HK-2 (cell line): ENCODE measurements at regions not wholly inside any gene's neighbourhood (a gene's known extent, or its start where the extent isn't known, plus 50 kb on each side); places are given as distances from the start of the nearest gene placed in this dataset.

Source experiments
- DNase-seq: peaks from one replicate; pipeline ENCODE4 v3.0.0-alpha.2; 2018; ENCODE audit not compliant: unreplicated experiment

DNA sequence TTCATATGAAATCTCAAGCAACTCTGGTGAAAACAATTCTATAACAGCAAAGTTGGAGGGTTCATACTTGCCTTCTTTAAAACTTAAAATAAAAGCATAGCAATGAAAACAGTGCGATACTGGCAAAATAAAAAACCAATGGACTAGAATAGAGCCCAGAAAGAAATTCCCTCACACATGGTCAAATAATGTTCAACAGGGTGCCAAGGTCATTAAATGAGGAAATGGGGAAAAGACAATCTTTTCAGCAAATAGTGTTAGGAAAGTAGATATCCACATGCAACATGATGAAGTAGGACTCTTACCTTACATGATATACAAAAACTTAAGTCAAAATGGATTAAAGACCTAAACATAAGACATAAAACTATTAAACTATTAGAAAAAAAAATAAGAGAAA is 970.2 kb upstream of the AGA start:
- DNase-seq = no peak

DNA sequence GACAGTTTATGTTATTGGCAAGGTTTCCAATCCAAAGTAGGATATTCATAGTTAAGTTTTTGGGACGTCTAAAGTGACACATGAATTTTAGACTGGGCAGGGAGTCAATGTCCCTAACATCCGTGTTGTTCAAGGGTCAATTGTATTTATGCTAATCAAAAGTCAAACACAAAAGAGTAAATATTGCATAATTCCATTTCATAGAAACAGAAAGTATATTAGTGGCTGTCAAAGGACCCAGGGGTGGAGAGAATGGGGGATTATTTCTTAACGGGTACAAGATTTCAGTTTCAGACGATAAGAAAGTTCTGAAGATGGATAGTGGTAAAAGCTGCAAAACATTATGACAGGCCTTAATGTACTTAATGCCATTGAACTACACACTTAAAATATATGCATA is 971.8 kb upstream of the AGA start:
- no peak for DNase-seq

DNA sequence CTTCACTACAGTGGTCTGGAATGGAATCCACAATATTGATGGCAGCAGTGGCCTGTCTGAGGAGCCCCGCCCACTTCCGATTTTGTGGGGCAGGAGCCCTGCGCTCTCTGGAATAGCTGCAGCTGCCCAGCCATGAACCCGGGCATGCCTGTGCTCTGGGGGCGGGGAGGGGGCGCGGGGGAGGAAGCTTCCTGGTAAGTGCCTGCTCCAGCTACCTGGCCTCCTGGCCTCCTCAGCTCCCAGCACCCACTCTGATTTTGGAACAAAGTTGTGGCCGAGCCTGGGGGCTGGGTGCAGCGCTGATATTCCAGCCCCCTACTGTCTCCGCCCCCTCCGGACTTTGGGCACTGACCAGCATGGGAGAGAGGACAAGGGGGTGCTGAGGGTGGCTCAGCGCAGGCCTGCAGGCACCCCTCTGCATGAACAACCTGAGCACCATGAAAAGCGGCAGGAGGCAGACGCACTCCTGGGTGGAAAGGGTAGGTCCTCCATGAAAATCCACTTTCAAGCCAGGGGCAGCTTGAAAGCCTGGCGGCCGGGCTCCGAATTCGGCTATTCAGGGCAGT is 972.7 kb upstream of the AGA start:
- DNase-seq = no peak

DNA sequence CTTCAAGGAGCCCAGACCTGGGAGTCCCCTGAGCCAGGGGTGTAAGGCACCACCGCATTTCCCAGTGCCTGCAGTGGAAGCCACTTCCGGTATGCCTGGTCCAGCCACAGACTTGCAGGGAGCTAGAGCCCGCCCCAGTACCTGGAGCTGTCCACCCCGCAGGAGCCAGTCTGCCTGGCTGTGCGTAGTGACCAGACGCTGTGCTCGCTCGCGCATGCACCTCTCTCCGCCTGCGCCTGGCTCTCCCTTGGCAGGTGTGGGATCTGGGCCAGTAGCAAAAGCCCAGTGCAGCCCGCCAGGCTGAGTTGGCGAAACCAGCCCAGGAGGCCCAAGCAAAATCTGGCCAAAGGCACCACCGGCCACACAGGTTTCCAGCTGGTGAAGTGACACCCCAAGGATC is 973.7 kb upstream of the AGA start:
- DNase-seq = no peak

DNA sequence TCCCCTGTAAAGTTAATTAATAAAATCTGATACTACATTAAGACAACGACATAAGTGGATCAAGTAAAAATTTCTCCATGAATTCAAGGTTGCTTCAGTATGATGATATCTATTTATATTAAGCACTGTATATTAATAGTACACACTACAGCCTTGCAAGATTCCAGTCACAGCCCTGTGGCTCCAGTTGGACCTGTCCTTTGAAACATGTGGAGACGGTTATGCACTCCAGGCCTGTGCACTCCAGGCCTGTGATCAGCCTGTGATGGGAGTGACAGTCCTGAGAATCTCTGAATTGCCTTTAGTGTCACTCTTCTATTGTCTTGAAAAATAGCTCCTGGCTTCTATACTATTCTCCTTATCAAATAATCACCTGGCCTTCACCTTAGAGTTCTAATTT is 981.1 kb upstream of the AGA start:
- DNase-seq = no peak

DNA sequence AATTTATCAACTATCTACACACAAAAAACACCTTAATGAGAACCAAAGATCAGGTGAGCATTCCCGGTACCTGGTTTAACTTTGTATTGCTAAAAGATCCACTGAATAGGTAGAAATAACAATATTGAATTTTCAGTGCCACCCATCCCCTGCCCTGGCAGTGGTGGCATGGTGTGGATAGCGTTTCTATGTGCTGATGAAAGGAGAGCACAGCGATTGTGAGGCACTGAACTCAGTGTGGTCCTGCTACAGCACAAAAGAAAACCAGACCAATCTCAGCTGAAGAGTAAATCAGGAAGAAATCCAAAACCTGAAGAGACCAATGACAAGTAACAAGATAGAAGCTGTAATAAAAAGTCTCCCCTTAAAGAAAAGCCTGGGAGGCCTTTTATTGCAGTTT is 984.6 kb upstream of the AGA start:
- DNase-seq = no peak

DNA sequence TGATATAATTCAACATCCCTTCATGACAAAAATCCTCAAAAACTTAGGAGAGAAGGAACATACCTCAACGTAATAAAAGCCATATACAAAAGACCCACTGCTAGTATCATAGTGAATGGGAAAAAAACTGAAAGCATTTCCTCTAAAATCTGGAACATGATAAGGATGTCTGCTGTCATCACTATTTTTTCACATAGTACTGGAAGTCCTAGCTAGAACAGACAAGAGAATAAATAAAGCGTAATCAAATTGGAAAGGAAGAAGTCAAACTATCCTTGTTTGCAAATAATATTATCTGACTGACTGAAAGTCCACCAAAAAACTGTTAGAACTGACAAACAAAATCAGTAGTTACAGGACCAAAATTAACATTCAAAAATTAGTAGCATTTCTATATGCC is 985.4 kb upstream of the AGA start:
- no peak for DNase-seq

DNA sequence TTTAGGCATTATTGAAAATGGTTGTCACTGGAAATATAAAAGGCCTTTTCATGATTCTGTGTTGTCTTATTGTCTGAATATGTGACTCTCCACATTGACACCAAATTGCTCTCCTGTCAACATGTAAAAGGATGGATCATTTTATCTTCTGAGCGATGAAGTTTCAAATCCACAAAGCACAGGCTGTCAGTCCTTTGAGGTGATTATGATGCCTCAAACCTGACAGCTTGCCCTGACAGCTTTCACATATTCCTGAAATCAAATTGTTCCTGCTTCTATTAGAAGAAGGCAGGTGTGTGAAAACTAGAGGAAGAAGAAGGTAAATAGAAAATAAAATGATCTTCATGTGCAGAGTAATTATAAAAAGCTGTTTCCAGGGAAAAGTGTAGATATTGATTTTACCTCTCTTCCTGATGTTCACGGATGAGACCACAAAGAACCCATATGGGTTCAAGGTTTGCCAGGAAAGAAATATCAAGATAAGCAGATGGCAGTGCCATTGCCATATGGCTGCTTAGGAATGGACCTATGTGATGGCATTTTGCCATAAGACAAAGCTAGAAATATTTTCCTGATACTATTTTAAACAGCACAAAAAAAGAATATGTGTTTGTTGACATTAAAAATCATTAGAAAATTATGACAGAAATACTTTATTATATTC is 1006.3 kb upstream of the AGA start:
- no peak for DNase-seq

DNA sequence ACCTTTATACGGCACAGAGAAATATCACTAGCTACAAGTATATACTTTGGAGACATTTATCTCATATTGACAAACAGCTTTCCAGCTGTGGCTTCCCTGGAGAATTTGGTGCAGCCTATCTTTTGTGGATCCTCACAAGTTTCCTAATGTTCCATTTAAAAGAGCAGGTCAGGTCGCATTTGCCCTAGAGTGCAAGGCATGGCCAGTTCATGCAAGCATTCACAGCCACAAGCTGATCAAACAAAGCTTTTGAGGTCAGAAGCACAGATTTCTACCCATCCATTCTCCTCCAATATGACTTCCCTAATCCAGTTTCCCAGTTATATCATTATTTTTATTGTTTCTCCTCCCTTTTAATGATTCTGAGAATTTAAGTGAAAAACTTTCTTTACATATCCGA is 1008.4 kb upstream of the AGA start:
- DNase-seq = no peak

DNA sequence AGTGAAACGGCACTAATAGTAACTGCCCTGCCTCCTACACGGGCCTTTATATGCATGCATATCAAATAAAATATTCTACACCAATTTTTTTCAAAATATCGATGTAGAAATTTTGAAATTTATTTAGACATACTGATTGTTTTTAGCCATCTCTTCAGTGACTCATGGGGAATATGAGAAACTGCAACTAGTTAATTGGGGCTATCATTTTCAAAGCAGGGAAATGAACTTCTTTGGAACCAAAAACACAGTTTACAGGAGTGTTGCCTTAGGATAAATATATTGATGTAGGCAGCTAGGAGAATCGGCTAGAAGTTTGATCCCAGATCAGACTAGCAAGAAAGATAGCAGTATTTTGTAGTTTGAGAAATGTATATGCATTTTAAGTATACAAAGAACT is 1010.8 kb upstream of the AGA start:
- no peak for DNase-seq

DNA sequence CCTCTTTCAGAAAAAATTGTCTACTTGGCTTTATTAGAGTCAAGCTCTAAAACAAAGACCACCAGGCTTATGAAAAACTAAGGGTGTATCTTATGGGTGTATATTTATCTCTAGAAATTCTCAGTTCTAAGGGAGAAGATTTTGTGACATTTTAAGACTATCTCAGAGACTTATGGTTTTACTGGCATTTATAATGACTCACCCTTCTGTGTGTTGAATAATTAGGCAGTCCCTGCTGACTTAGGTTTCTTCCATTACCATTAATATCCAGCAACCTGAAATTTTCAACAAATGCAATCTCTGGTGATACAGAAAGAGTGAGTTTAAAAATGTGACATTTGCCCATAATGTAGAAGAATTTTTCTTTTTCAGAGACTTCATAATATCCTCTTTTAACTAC is 1015.0 kb upstream of the AGA start:
- no peak for DNase-seq

DNA sequence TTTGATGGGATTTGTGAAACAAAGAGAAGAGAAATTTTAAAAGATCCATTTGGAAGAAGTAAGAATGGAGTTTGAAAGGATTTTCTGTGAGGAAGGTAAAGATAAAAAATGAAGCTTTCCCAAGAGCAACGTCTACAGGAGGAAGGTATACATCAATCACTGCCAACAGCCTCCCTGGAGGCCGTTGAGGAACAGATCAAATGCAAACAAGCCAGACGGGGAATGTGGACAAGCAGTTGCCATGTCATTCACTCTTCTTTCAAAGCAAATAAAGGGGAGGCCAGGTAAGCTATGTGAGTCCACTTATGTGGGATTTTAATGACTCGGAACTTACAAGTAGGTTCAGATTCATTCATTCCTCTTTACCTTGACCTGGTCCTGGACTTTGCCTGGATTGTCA is 1020.5 kb upstream of the AGA start:
- DNase-seq = no peak

DNA sequence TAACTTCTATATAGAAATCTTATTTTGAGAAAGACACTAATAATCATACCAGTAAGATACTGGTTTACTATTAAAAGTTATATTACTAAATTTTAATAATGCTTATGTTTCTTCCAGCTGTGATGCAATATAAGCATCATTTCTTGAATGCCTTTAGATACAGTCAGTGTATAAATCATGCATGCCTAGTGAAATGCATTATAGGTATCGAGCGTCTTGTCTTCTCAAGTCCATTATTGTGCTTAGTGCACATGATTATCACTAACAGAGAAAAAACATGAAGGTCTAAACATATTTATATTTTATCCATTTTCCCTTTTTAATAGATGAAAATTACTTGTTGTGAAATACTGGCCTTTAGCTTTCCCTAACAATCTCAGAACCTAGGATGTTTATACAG is 1021.5 kb upstream of the AGA start:
- no peak for DNase-seq

DNA sequence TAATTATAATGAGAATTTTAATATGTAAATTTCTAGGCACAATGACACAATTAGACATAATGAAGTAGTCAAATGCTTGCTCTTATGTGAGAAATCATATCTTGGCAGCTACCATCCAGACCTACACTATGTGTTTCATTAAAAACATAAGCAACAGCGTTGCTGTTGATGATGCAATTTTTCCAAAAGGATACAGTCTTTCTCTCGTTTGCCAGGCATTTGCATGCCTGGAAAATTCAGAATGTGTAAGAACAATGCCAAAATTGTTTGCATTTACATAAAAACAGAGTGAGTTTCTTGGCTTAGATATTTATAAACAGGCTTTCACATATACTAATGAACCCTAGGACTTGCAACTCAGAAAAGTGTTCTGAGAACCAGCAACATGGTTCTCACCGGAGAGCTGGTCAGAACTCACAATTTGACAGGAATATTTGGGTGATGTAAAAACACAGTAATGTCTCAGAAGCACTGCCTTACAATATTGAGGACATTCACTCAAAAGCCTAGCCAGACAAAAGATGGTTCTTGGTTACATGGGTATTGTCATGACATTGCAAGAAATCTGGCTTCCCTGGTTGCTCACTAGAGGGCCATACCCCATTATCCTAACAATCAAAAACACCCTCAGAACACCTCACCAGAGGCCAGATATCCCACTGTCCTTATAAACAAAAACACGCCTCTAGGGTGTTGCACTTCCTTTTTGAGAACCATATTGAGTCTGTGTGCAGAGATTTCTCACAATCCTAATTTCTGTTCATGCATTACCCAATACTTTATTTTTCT is 1029.0 kb upstream of the AGA start:
- no peak for DNase-seq

DNA sequence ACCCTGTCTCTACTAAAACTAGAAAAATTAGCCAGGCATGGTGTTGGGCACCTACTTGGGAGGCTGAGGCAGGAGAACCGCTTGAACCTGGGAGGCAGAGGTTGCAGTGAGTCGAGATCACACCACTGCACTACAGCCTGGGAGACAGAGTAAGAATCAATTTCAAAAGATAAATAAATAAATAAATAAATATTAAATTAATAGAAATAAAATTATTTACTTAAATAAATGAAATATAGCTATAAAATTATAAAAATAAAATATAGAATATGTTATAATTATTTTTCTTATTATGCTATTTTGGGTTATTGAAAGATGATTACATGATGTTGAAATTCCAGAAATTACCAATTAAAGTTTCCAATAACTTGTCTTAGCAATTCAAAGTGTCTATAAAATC is 1029.8 kb upstream of the AGA start:
- DNase-seq = no peak

DNA sequence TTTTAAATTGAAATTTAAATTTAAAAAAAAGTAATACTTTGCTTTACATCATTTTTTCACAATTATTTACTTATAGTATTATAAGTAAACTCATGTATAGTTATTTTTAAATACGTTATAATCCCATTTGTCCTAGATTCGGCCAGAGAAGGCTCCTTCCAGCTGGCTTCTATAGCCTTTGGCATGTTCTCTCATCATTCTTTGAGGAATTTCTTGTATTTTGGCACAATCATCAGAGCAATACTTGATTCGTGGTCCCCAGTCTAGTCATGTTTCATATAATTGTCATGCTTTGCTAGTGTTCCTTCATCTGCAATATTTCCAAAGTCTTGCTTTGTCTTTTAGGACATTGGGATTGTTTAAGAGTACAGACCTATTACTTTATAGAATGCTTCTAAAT is 1037.9 kb upstream of the AGA start:
- DNase-seq = no peak

DNA sequence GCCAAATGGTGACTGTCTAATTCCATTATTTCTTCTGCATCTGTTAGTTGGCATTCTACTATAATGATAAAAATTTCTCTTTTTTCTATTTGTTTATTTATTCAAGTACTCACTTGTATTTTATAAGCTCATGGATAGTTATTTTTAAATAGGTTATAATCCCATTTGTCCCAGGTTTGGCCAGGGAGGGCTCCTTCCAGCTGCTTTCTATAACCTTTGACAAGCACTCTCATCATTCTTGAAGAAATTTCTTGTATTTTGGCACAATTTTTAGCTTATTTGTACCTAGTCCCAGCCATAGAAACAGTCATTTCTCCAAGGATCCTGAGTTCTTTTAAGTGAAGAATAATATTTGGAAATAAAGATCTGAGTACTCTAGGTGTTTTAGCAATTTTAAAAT is 1038.6 kb upstream of the AGA start:
- no peak for DNase-seq

DNA sequence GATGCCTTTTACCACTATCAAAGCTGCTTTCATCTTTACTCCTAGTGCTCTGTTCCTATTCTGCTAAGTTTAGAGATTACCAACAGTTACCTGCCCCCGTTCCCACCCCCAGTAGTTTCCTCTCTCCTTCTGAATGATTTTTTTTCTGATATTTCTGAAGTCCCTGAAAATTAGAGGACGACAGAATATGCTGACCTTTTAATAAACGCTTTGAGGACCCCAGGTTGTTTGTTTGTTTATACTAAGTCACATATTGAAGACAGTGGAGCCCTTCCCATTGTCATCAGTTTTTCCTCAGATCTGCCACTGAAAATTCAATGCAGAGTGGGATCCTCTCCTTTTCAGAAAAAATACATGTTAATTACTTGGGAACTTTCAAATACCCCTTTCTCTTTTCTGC is 1039.3 kb upstream of the AGA start:
- DNase-seq = no peak

DNA sequence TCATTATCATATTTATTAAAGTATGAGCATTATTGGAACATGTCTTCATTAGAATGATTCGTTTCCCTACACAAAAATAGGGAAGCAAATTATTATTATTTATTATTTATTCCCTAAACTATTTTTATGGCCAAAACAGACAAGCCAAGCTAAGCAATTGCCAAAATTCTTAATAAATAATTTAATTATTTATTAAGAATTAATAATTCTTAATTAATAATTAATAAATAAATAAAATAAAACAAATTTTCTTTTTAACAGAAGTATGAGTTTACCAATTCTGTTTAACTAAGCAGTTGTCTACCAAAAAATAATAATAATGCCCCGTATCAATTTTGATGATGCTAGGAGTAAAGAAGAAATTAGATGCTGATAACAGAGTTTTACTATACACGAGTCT is 1080.8 kb upstream of the AGA start:
- no peak for DNase-seq

DNA sequence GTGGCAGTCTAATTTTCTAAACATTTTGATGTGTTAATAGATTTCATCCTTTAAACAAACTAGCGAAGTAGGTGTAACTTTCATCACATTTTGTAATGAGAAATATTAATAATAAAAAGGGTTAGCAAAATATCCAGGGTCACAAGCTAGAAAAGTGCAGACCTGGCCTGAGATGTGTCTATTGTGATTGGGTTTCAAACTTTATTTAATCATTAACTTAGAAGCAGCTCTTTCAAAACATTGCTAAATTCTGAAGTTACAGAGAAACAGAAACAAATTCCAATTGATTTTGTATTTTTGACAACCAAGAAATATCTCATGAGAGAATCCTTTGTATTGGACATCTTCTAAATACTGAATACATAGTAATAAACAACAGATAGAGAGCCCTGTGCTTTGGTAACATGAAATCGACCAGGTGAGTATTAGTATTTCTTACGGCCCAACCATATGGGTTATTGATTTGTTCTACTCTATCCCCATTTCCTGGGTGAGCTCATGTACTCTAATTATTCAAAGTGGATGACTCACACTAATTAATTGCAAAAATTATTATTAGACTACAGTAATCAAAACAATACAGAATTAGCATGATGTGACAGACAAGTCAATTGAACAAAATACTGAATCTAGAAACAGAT is 1093.8 kb upstream of the AGA start:
- no peak for DNase-seq

DNA sequence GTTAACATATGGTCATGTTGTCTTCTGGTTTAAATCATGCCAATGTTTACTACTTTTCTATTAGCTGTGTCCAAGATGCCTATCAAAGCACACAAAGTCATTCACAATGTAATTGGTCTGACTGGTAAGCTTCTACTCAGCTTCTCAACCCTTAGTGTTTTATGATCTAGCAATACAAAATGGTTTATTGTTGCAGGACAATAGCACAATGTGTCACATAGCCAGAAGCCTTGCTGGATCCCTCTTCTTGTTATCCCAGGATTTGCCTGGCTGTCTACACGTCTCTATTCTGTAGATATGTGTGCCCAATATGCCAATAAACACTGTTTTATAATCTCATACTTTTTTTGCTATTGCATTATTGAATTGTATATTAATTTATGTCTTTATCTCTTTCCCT is 1111.0 kb upstream of the AGA start:
- no peak for DNase-seq

DNA sequence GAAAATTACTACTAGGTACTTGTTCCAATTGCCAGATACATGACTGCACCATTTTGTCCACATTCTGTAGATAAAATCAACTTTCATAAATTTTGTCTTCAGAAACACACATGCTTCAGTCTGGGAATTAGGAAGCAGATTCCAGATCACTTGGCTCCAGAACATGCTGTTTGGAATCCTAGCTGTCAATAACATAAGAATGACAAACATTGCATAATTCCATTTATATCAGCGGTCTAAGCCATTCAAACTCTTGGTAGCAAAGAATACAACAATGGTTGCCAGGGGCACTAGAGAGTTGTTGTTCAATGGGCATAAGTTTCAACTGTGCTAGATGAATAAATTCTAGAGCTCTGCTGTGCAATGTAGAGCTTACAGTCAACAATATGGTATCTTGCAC is 1112.1 kb upstream of the AGA start:
- DNase-seq = no peak

DNA sequence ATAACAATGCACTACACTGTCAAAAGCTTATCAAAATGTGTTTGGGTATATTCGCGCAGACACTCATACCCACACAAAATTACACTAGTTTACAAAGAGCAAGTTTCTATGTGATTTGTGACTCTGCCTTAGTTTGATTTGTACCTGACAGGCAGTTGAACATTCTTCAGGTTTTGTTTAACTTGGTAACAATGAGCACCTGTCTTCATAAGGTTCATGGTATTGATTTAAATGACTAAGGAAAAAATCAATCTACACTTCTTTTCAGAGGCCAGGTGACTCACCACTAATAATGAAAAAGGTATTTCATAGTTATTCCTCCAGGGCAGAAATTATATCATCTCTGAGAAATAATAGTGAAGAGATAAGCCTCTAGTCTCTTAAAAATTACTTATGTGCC is 1114.6 kb upstream of the AGA start:
- DNase-seq = no peak
